IMR-90 (cell line): ENCODE measurements at regions not wholly inside any gene's neighbourhood (a gene's known extent, or its start where the extent isn't known, plus 50 kb on each side); places are given as distances from the start of the nearest gene placed in this dataset.

Experiments used
- ATAC-seq: fragments of 200-7000 bp; cut with Tn5 transposase; 2 replicates; pipeline ENCODE4 v1.9.1; 2020; ENCODE audit warnings: low read depth, mild to moderate bottlenecking, moderate library complexity
- BruUV-seq: library from RNA; stranded (reverse); fragments of 400-500 nt; replicated peaks from 2 replicates; lab custom pipeline; 2021; lab: Mats Ljungman, UMichigan
- CTCF ChIA-PET: fragments of 300-600 bp; formaldehyde crosslinking; extraction: SDS; loops from one replicate; lab custom pipeline; 2021; ENCODE audit warnings: antibody characterized with exemption; lab: Yijun Ruan, JAX
- POLR2A ChIA-PET: fragments of 300-600 bp; sonication (Branson Sonifier 250); formaldehyde crosslinking; loops from one replicate; lab custom pipeline; 2022; ENCODE audit warnings: antibody characterized with exemption; ENCODE audit not compliant: unreplicated experiment; lab: Charles Lee
- DNase-seq: peaks from one replicate; pipeline ENCODE4 v3.0.0; 2013
- H2AFZ ChIP-seq: replicated peaks from 2 replicates; pipeline ENCODE3; 2013; ENCODE audit warnings: low read length, mild to moderate bottlenecking; ENCODE audit not compliant: poor library complexity
- H2AK5ac ChIP-seq: 2 replicates; pipeline ENCODE4 v1.6.1; 2013; ENCODE audit warnings: low read depth, low read length, inconsistent platforms
- H2AK9ac ChIP-seq: replicated peaks from 2 replicates; pipeline ENCODE3; 2013; ENCODE audit warnings: mild to moderate bottlenecking, low read depth, low read length, moderate library complexity; ENCODE audit not compliant: poor library complexity
- H2BK120ac ChIP-seq: 2 replicates; pipeline ENCODE4 v1.6.1; 2013; ENCODE audit warnings: low read depth, low read length, inconsistent platforms
- H2BK15ac ChIP-seq: 3 replicates; pipeline ENCODE4 v1.6.1; 2013; ENCODE audit warnings: low read depth, low read length, inconsistent platforms
- H2BK20ac ChIP-seq: 2 replicates; pipeline ENCODE4 v1.6.1; 2013; ENCODE audit warnings: low read depth, mild to moderate bottlenecking, inconsistent platforms, low read length, moderate library complexity
- H2BK5ac ChIP-seq: 2 replicates; pipeline ENCODE4 v1.6.1; 2013; ENCODE audit warnings: mild to moderate bottlenecking, low read depth, low read length, inconsistent platforms; ENCODE audit not compliant: poor library complexity, severe bottlenecking
- H3K14ac ChIP-seq: replicated peaks from 2 replicates; pipeline ENCODE4 v1.6.1; 2013; ENCODE audit warnings: low read depth, low read length, inconsistent platforms
- H3K18ac ChIP-seq: 2 replicates; pipeline ENCODE4 v1.6.1; 2013; ENCODE audit warnings: low read depth, low read length, control low read depth
- H3K23ac ChIP-seq: 2 replicates; pipeline ENCODE4 v1.6.1; 2013; ENCODE audit warnings: low read depth, low read length, inconsistent platforms
- H3K27ac ChIP-seq: 2 replicates; pipeline ENCODE4 v1.5.1; 2013; ENCODE audit warnings: mild to moderate bottlenecking, control low read depth, low read length; ENCODE audit not compliant: insufficient read depth
- H3K27me3 ChIP-seq: 2 replicates; pipeline ENCODE4 v1.6.1; 2013; ENCODE audit warnings: low read length; ENCODE audit not compliant: control insufficient read depth, insufficient read depth
- H3K36me3 ChIP-seq: 2 replicates; pipeline ENCODE4 v1.6.1; 2013; ENCODE audit warnings: low read length, mixed read lengths; ENCODE audit not compliant: control insufficient read depth, insufficient read depth
- H3K4ac ChIP-seq: 2 replicates; pipeline ENCODE4 v1.6.1; 2013; ENCODE audit warnings: low read depth, low read length, inconsistent platforms
- H3K4me1 ChIP-seq: 2 replicates; pipeline ENCODE4 v1.6.1; 2013; ENCODE audit warnings: low read length, mixed read lengths; ENCODE audit not compliant: control insufficient read depth, insufficient read depth
- H3K4me2 ChIP-seq: 2 replicates; pipeline ENCODE4 v1.6.1; 2013; ENCODE audit warnings: low read depth, mild to moderate bottlenecking, control low read depth, low read length, moderate library complexity
- H3K4me3 ChIP-seq: 2 replicates; pipeline ENCODE4 v1.5.1; 2013; ENCODE audit warnings: low read depth, mild to moderate bottlenecking, control low read depth, low read length, moderate library complexity; ENCODE audit not compliant: insufficient read depth
- H3K56ac ChIP-seq: 2 replicates; pipeline ENCODE4 v1.6.1; 2013; ENCODE audit warnings: low read length, inconsistent platforms; ENCODE audit not compliant: insufficient read depth; ENCODE audit errors: extremely low read depth
- H3K79me1 ChIP-seq, 2 experiments: 2 replicates each; pipeline ENCODE4 v1.6.1; 2013; ENCODE audit warnings: low read length in 2 of 2, inconsistent platforms in 1 of 2, low read depth in 1 of 2
- H3K9ac ChIP-seq: 2 replicates; pipeline ENCODE4 v1.6.1; 2013; ENCODE audit warnings: low read depth, low read length, control low read depth
- H3K9me1 ChIP-seq: 2 replicates; pipeline ENCODE4 v1.6.1; 2013; ENCODE audit warnings: low read length, inconsistent platforms; ENCODE audit not compliant: insufficient read depth
- H3K9me3 ChIP-seq: 2 replicates; pipeline ENCODE4 v1.6.1; 2013; ENCODE audit warnings: low read length; ENCODE audit not compliant: control insufficient read depth, insufficient read depth
- H4K20me1 ChIP-seq: 2 replicates; pipeline ENCODE4 v1.6.1; 2013; ENCODE audit warnings: low read length, inconsistent platforms; ENCODE audit not compliant: insufficient read depth
- H4K5ac ChIP-seq: 2 replicates; pipeline ENCODE4 v1.6.1; 2013; ENCODE audit warnings: mild to moderate bottlenecking, low read depth, low read length, control low read depth
- H4K8ac ChIP-seq, 2 experiments: 2 replicates each; pipeline ENCODE4 v1.6.1; 2013; ENCODE audit warnings: low read depth in 2 of 2, low read length in 2 of 2, control low read depth in 1 of 2, inconsistent platforms in 1 of 2
- H4K91ac ChIP-seq: 2 replicates; pipeline ENCODE4 v1.6.1; 2013; ENCODE audit warnings: low read depth, low read length, inconsistent platforms; ENCODE audit not compliant: insufficient read depth
- CEBPB ChIP-seq: IDR thresholded peaks from 2 replicates; pipeline ENCODE4 v1.6.1; 2012; ENCODE audit warnings: low read depth, low read length, improper control_type of control experiment
- RFX5 ChIP-seq: IDR thresholded peaks from 2 replicates; pipeline ENCODE4 v1.8.0; 2012; ENCODE audit warnings: low read depth, mild to moderate bottlenecking, low read length, moderate library complexity
- SMC3 ChIP-seq: fragments of 150-350 bp; IDR thresholded peaks from 2 replicates; pipeline ENCODE4 v1.6.1; 2016; ENCODE audit warnings: low read depth, mild to moderate bottlenecking, antibody characterized with exemption, low read length, moderate library complexity
- WGBS, 2 experiments: methylation state at CpG; one replicate each; pipeline versions ENCODE4 v1.1.5 to v1.1.7; 2013; ENCODE audit warnings: missing lambda C conversion rate in 2 of 2; ENCODE audit not compliant: insufficient read length in 1 of 2; ENCODE audit errors: extremely low coverage in 2 of 2; 5-methylcytosine and 5-hydroxymethylcytosine counted together
- dilution Hi-C: fragments of 300-500 bp; cut with HindIII; formaldehyde crosslinking; loops from one replicate; pipeline ENCODE4 v1.14.3; 2018; ENCODE audit warnings: low sequenced_read_pairs; ENCODE audit not compliant: unreplicated experiment
- in situ Hi-C: fragments of 300-500 bp; cut with MboI; formaldehyde crosslinking; loops from 3 replicates; pipeline ENCODE4 v1.14.3; 2019; ENCODE audit warnings: low sequenced_read_pairs, inconsistent platforms, mixed read lengths
- intact Hi-C: fragments of 100-400 bp; cut with micrococcal nuclease; formaldehyde crosslinking; loops from 2 replicates; pipeline ENCODE4 v1.10.0; 2022

DNA sequence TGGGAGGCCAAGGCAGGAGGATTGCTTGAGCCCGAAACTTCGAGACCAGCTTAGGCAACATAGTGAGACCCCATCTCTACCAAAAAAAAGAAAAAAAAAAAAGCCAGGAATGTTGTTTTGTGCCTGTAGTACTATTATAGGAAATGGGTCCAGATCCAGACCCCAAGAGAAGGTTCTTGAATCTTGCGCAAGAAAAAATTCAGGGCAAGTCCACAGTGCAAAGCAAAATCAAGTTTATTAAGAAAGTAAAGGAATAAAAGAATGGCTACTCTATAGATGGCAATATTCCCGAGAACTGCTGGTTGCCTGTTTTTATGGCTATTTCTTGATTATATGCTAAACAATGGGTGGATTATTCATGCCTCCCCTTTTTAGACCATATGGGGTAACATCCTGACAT, 51.2 kb upstream of the RDX start:
- no peak overlapping the region for H3K4me2 ChIP-seq
- H2BK5ac ChIP-seq, result no peak overlapping the region
- H4K8ac ChIP-seq, result no peak overlapping the region
- no peak overlapping the region for H3K4me3 ChIP-seq
- CTCF ChIA-PET, result no interaction called here
- no peaks in the 10 kb centered on the region for H3K36me3 ChIP-seq
- WGBS, 2 experiments, result 100% methylated on average over 1 of the region's 4 CpGs; no CpG with 5 or more reads in 1 of the 2 experiments
- no peak overlapping the region for H2AK9ac ChIP-seq
- no peak overlapping the region for H3K23ac ChIP-seq
- H3K27ac ChIP-seq, result no peak overlapping the region
- H2AFZ ChIP-seq, result no peak overlapping the region
- TF ChIP-seq SMC3, result no peak
- peak; percentile 40; the same call in 1 of the 2 replicates for TF ChIP-seq CEBPB
- TF ChIP-seq RFX5, result no peak
- no peak overlapping the region for H3K4ac ChIP-seq
- H3K9me1 ChIP-seq, result no peaks in the 10 kb centered on the region
- dilution Hi-C loops (no loop called here), intact Hi-C loops (no loop called here), in situ Hi-C loops (no loop called here)
- no peak overlapping the region for H3K56ac ChIP-seq
- no peaks in the 10 kb centered on the region for H4K20me1 ChIP-seq
- no TSS peak for BruUV-seq
- DNase-seq (no peak), ATAC-seq (no peak)
- no peak overlapping the region for H3K18ac ChIP-seq
- no peaks in the 10 kb centered on the region for H3K9me3 ChIP-seq
- H3K79me1 ChIP-seq, result no peaks in the 10 kb centered on the region
- H2AK5ac ChIP-seq, result no peak overlapping the region
- no peak overlapping the region for H2BK15ac ChIP-seq
- peaks cover 1% of the 10 kb centered on the region; the same call in 1 of the 2 replicates for H3K27me3 ChIP-seq
- no peak overlapping the region for H4K91ac ChIP-seq
- POLR2A ChIA-PET, result no interaction called here
- H4K5ac ChIP-seq, result no peak overlapping the region
- H3K14ac ChIP-seq, result no peak overlapping the region
- H3K9ac ChIP-seq, result no peak overlapping the region
- no peak overlapping the region for H2BK120ac ChIP-seq
- H3K4me1 ChIP-seq, result no peaks in the 10 kb centered on the region
- H2BK20ac ChIP-seq, result no peak overlapping the region
